Prostate gland (tissue), 2 donors: ENCODE measurements at regions not wholly inside any gene's neighbourhood (a gene's known extent, or its start where the extent isn't known, plus 50 kb on each side); places are given as distances from the start of the nearest gene placed in this dataset.

Experiments
- POLR2A ChIP-seq: fragments of 450-650 bp; IDR thresholded peaks from one replicate; pipeline ENCODE4 v1.6.1; 2016; ENCODE audit warnings: antibody characterized with exemption, mild to moderate bottlenecking
- POLR2AphosphoS5 ChIP-seq: sonication (generic); formaldehyde crosslinking; IDR thresholded peaks from one replicate; pipeline ENCODE4 v1.6.1; 2017; ENCODE audit warnings: antibody characterized with exemption
- TF ChIP-seq, protein P1 (sequence below), 4 experiments: fragments of 200-600 bp in 2 of 4; fragments of 450-650 bp in 2 of 4; sonication (generic) in 2 of 4; IDR thresholded peaks; 1 replicate in 3 of 4; 2 replicates in 1 of 4; pipeline ENCODE4 v1.5.1; 2016 to 2019; ENCODE audit warnings: antibody characterized with exemption in 4 of 4, mild to moderate bottlenecking in 2 of 4, moderate library complexity in 2 of 4

GRCh38 chr1:219527994-219528393, 84.9 kb downstream of the ZC3H11B start:
- TF ChIP-seq, protein P1, sequence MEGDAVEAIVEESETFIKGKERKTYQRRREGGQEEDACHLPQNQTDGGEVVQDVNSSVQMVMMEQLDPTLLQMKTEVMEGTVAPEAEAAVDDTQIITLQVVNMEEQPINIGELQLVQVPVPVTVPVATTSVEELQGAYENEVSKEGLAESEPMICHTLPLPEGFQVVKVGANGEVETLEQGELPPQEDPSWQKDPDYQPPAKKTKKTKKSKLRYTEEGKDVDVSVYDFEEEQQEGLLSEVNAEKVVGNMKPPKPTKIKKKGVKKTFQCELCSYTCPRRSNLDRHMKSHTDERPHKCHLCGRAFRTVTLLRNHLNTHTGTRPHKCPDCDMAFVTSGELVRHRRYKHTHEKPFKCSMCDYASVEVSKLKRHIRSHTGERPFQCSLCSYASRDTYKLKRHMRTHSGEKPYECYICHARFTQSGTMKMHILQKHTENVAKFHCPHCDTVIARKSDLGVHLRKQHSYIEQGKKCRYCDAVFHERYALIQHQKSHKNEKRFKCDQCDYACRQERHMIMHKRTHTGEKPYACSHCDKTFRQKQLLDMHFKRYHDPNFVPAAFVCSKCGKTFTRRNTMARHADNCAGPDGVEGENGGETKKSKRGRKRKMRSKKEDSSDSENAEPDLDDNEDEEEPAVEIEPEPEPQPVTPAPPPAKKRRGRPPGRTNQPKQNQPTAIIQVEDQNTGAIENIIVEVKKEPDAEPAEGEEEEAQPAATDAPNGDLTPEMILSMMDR (IDR thresholded peaks at IDR 0.05): no peak
- TF ChIP-seq POLR2A: no peak
- TF ChIP-seq POLR2AphosphoS5: no peak
